DOHH2 (cell line): ENCODE measurements at regions not wholly inside any gene's neighbourhood (a gene's known extent, or its start where the extent isn't known, plus 50 kb on each side); places are given as distances from the start of the nearest gene placed in this dataset.
"Not testable (repeated sequence)": the region's sequence is repeated elsewhere in the genome, so short reads cannot be mapped to it uniquely, and the experiment has no call there.

Source experiments
- H3F3A ChIP-seq: fragments of 200-600 bp; sonication (generic), shearing (Covaris generic); 2 replicates; pipeline ENCODE4 v1.6.0; 2016; ENCODE audit warnings: antibody characterized with exemption, mild to moderate bottlenecking; ENCODE audit not compliant: control insufficient read depth, insufficient read depth
- H3K27ac ChIP-seq: fragments of 200-600 bp; sonication (generic); 2 replicates; pipeline ENCODE4 v1.5.1; 2014; ENCODE audit warnings: low read depth, mild to moderate bottlenecking, low read length, moderate library complexity
- H3K27me3 ChIP-seq: fragments of 200-600 bp; sonication (generic); 2 replicates; pipeline ENCODE4 v1.6.1; 2014; ENCODE audit warnings: mild to moderate bottlenecking, low read length, mixed read lengths; ENCODE audit not compliant: control insufficient read depth
- H3K36me3 ChIP-seq: fragments of 200-600 bp; sonication (generic); 2 replicates; pipeline ENCODE4 v1.6.1; 2014; ENCODE audit warnings: mild to moderate bottlenecking, low read length, moderate library complexity, mixed read lengths; ENCODE audit not compliant: control insufficient read depth
- H3K4me1 ChIP-seq: fragments of 200-600 bp; sonication (generic); 2 replicates; pipeline ENCODE4 v1.6.1; 2014; ENCODE audit warnings: mild to moderate bottlenecking, low read length, mixed read lengths; ENCODE audit not compliant: control insufficient read depth
- H3K4me2 ChIP-seq: fragments of 200-600 bp; sonication (generic); 2 replicates; pipeline ENCODE4 v1.6.0; 2014; ENCODE audit warnings: mild to moderate bottlenecking, low read length, moderate library complexity
- H3K4me3 ChIP-seq: fragments of 200-600 bp; sonication (generic); 2 replicates; pipeline ENCODE4 v1.5.1; 2014; ENCODE audit warnings: mild to moderate bottlenecking, low read length, mixed read lengths
- H3K79me2 ChIP-seq: fragments of 200-600 bp; sonication (generic); 2 replicates; pipeline ENCODE4 v1.6.1; 2014; ENCODE audit warnings: mild to moderate bottlenecking, low read length, mixed read lengths; ENCODE audit not compliant: control insufficient read depth
- H3K9me2 ChIP-seq: fragments of 200-600 bp; sonication (generic); replicated peaks from 2 replicates; pipeline ENCODE4 v1.6.1; 2014; ENCODE audit warnings: mild to moderate bottlenecking, low read length, mixed read lengths; ENCODE audit not compliant: control insufficient read depth
- H3K9me3 ChIP-seq: fragments of 200-600 bp; sonication (generic); 2 replicates; pipeline ENCODE4 v1.6.1; 2014; ENCODE audit warnings: antibody characterized with exemption, low read length, mixed read lengths; ENCODE audit not compliant: control insufficient read depth, insufficient read depth
- H4K20me1 ChIP-seq: fragments of 200-600 bp; sonication (generic); 2 replicates; pipeline ENCODE4 v1.6.0; 2014; ENCODE audit warnings: low read depth, mild to moderate bottlenecking, antibody characterized with exemption, low read length, moderate library complexity; ENCODE audit not compliant: control insufficient read depth, insufficient read depth
- CTCF ChIP-seq: fragments of 200-600 bp; sonication (generic); IDR thresholded peaks from one replicate; pipeline ENCODE4 v1.5.1; 2014; ENCODE audit warnings: antibody characterized with exemption, mild to moderate bottlenecking, low read depth, low read length; ENCODE audit not compliant: poor library complexity, severe bottlenecking
- EZH2phosphoT487 ChIP-seq: fragments of 200-600 bp; sonication (generic); IDR thresholded peaks from 2 replicates; pipeline ENCODE4 v1.6.1; 2017; ENCODE audit warnings: borderline replicate concordance, mild to moderate bottlenecking, antibody characterized with exemption, low read length, moderate library complexity, mixed read lengths

GRCh38 chr13:34179927-34180326 lies 362.0 kb downstream of the RFC3 start:
- Histone ChIP-seq H3K79me2 (no peaks in the 10 kb centered on the region), H3K9me2 (no peaks in the 10 kb centered on the region), H3K4me1 (no peaks in the 10 kb centered on the region), H4K20me1 (no peaks in the 10 kb centered on the region), H3F3A (no peaks in the 10 kb centered on the region), H3K27ac (no peak overlapping the region), H3K4me3 (no peak overlapping the region), H3K36me3 (no peaks in the 10 kb centered on the region), H3K4me2 (no peak overlapping the region), H3K9me3 (no peaks in the 10 kb centered on the region), H3K27me3 (no peaks in the 10 kb centered on the region)
- TF ChIP-seq CTCF (no peak), EZH2phosphoT487 (no peak)

- H3K9me2 ChIP-seq, H3K4me1 ChIP-seq, H3K36me3 ChIP-seq, H3F3A ChIP-seq, H4K20me1 ChIP-seq, H3K27ac ChIP-seq, H3K4me2 ChIP-seq, H3K9me3 ChIP-seq, H3K27me3 ChIP-seq, H3K79me2 ChIP-seq, H3K4me3 ChIP-seq: not testable (repeated sequence)
These were observed 363.3 kb downstream of the RFC3 start for GRCh38 chr13:34181256-34181655.

- Histone ChIP-seq H3K4me3 (no peak overlapping the region), H3K9me2 (no peaks in the 10 kb centered on the region), H3K36me3 (no peaks in the 10 kb centered on the region), H3K9me3 (no peaks in the 10 kb centered on the region), H3K4me2 (no peak overlapping the region), H4K20me1 (no peaks in the 10 kb centered on the region), H3F3A (no peaks in the 10 kb centered on the region), H3K79me2 (no peaks in the 10 kb centered on the region), H3K4me1 (no peaks in the 10 kb centered on the region), H3K27ac (no peak overlapping the region), H3K27me3 (no peaks in the 10 kb centered on the region)
- no peak for TF ChIP-seq CTCF
- TF ChIP-seq EZH2phosphoT487, result no peak
These were observed 372.0 kb downstream of the RFC3 start for GRCh38 chr13:34189946-34190345.

GRCh38 chr13:34201050-34201913 lies 383.3 kb downstream of the RFC3 start:
- H3K36me3 ChIP-seq, result no peaks in the 10 kb centered on the region
- H3F3A ChIP-seq, result no peaks in the 10 kb centered on the region
- no peak overlapping the region for H3K4me3 ChIP-seq
- H3K9me2 ChIP-seq, result no peaks in the 10 kb centered on the region
- TF ChIP-seq CTCF (no peak), EZH2phosphoT487 (no peak)
- no peak overlapping the region for H3K27ac ChIP-seq
- no peaks in the 10 kb centered on the region for H3K79me2 ChIP-seq
- H3K9me3 ChIP-seq, result no peaks in the 10 kb centered on the region
- no peaks in the 10 kb centered on the region for H4K20me1 ChIP-seq
- H3K4me2 ChIP-seq, result no peak overlapping the region
- H3K27me3 ChIP-seq, result no peaks in the 10 kb centered on the region
- H3K4me1 ChIP-seq, result no peaks in the 10 kb centered on the region
